ENCODE measurements at regions not wholly inside any gene's neighbourhood (a gene's known extent, or its start where the extent isn't known, plus 50 kb on each side); places are given as distances from the start of the nearest gene placed in this dataset.

DNA sequence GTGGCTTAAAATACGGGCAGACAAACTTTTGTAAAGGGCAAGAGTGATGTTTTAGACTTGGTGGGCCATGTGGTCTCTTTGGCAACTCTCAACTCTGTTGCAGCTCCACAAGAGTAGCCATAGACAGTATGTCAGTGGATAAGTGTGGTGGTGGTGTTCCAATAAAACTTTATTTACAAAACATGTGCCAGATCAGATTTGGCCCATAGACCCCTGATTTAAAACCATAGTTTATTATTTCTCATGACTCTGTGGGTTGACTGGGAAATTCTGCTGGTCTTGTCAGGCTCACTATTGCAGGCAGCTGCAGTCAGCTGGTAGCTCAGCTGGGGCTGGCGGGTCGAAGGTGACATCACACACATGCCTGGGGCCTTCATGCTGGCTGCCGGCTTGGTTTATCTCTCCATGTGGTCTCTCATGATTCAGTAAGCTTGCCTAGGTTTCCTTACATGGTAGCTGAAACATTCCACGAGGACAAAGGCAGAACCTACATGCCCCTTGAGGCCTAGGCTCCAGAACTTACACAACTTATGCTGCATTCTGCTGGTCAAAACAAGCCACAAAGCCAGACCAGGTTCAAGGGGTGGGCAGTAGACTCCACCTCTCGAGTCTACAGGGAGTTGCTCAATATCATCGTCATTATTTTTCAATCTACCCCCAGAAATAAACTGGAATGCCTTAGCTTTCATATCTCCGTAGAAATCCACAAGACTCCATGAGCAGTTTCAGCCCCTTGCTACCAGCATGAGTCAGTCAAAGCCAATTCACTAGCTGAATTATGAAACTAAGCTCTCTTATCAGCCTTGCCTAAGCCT is 245.7 kb downstream of the WDR11 start:
- H3K4me3 ChIP-seq (ENCODE audit: low read depth, low read length) = no peak overlapping the region

DNA sequence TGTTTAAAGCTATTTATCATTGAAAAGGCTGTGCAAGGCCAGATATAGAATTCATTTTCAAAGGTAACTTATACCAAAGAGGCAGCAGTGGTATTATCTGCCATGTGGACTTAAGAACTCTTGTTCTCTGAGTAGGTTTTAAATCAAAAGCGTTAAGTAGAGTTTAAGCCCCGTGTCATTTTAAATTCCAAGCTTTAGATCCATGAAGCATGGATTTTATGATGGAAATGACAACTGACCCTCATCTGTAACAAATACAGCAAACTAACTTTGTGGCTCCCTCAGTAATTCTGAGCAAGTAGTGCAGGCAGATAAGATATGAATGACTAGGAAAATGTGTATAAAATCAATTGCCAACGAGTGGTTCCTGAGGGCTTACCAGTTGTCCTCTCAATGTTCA is 247.0 kb downstream of the WDR11 start:
- no peak overlapping the region for H3K4me3 ChIP-seq (ENCODE audit: low read depth, low read length)

DNA sequence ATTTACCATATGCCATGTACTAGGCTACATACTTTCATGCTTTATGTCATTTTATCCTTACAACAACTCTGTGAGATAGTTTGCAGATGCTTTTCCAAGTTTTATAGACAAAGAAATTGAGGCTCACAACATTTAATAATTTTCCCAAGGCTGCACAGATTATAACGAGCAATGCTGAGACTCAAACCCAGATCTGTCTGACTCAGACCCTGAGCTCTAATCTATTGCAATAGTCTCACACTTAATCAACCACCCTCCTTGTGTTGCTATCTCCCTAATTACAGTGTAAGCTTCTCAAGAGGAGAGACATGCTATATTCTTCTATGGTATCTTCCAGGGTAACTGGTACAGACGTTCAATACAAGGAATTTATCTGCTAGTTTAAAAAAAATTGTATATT is 247.6 kb downstream of the WDR11 start:
- no peak overlapping the region for H3K4me3 ChIP-seq (ENCODE audit: low read depth, low read length)

DNA sequence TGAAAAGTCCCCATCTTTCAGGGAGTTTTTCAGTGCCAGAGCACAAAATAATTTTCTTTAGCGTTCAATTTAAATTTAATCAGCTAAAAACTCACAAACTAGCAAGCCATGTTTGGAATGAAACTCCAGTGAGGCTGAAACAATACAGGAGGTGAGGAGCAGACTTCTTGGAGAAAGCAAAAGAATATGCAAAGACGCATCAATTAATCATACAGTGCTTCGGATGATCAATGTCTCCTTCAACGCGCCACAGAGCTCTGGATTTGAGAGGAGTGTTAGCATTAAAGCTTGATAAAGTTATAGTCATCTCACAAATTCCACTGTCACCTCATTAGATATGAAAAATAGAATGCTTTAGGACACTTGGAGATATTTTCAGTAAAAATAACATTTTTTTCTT is 248.0 kb downstream of the WDR11 start:
- H3K4me3 ChIP-seq (ENCODE audit: low read depth, low read length) = no peak overlapping the region

DNA sequence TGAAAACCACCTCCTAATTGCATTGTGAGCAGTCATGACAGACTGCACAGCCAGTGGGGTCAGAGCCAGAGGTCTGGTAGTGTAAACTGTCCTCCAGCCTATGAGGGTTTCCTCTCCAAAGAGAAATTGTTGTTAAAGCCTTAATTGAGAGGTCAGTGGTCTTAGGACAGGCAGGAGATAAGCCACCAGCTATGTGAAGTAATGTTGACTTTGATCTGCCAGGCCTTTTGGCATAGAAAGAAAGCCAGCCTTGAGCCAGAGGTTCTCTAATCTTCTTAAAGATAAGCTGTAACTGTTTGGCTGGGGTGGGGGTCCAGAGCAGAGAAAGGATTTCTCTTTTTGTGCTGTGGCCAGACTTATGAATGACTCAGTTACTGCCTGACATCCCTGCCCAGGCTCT is 248.4 kb downstream of the WDR11 start:
- no peak overlapping the region for H3K4me3 ChIP-seq (ENCODE audit: low read depth, low read length)

DNA sequence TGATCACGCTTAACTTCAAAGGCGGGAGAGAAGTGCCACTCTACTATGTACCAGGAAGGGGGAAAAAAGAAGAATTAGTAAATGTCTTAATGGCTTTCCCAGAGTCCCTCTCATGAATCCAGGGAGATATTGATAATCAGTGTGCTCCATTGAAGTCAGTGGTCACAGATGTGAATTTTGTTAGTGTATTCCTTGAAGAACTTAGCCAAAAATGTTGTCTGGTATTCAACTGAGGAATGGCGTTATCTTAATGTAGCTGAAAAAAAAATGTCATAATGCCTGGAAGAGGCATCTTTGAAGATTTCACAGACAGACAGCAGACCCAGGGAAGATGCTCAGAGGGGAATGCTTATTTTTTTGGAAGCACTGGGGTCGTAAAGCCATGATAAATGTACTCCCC is 250.4 kb downstream of the WDR11 start:
- no peak overlapping the region for H3K4me3 ChIP-seq (ENCODE audit: low read depth, low read length)

DNA sequence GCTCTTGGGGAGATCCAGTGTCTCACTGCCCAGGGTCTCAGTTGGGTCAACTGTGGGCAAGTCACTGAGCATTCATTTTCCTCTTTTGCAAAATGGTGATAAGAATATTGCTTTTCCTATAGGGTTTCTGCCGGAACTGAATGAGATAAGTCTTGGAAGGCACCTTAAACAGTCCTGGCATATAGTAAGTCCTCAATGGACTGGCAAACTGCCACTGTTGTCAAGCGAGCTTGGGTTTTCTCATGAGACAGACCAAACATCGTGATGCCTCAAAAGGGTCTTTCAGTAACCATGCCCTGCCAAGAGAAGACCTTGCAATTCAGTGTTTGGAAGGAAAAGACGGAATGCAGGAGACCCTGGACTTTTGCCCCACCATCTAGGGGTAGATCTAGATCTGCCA is 251.5 kb downstream of the WDR11 start:
- H3K4me3 ChIP-seq (ENCODE audit: low read depth, low read length) = no peak overlapping the region

DNA sequence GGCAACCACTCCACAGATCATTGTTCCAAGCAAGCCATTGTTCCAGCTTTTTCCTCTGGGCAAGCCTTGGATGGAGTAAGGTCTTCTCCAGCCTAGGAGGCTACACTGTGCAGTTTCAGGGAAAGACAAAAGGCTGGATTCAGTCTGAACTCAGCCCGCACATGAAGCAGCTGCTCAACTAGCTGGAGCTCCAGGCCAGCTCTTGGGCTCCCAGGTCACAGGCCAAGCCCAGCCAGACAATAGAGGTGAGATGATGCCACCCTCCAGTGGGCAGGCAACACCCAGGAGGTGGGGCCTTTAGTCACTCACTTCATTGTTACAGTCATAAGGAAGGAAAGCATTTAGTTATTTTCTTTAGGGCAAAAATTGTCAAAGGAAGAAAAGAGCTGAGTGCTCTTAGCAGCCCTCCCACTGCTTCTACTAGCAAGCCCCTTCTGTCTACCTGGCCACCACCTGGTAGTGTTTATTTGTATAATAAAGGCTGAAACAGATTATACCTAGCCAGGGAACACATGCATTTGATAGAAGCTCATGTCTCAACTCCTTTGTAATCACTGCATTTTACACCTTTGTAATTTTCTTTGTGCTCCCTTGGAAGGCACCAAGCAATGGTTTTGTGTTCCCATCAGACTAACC is 253.4 kb downstream of the WDR11 start:
- no peak overlapping the region for H3K4me3 ChIP-seq (ENCODE audit: low read depth, low read length)

DNA sequence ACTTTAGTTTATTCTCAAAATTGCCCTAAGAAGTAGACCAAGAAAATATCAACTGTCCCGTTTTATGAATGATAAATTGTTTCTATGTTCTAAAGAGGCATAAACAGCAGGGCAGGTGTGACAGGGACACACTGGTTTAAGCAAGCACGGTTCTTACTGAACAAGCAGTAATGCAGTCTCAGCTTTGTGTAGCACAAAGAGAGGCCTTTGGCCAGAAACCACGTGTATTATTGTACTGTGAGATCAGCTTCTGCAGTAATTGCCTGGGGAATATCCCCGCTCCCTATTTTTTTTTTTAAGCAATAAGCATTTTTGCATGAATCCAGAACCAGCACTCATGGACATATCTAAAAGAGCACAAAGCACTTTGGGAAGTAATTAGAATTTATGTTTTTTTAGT is 255.4 kb downstream of the WDR11 start:
- H3K4me3 ChIP-seq (ENCODE audit: low read depth, low read length) = no peak overlapping the region

DNA sequence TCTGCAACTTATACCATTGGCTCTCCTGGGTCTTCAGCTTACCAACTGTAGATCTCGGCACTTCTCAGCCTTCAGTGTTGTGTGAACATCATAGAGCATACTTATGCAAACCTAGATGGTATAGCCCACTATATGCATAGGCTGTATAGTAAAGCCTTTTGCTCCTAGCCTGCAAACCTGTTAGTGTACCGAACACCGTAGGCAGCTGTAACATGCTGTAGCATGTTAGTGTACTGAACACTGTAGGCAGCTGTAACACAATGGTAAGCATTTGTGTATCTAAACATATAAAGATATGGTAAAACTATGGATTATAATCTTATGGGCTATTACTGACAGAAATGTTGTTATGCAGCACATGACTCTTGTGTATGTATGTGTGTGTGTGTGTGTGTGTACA is 256.9 kb downstream of the WDR11 start:
- no peak overlapping the region for H3K4me3 ChIP-seq (ENCODE audit: low read depth, low read length)

DNA sequence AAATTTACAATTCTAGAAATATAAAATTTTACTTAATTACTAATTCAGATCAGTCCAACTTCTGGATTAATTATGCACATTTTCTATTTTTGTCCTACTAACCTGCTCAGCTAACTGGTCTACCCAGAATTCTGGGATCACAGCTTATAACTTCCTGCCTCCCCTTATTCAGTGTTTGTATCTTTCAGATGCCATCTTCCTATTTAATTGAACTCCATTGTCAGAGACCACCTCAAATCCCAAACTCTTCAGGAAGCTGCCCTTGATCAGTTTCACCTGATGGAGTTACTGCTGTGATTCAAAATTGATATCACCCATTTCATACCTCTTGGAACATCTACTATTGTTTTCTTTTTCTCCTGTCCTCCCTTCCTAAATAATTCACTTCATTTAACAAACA is 259.2 kb downstream of the WDR11 start:
- H3K4me3 ChIP-seq (ENCODE audit: low read depth, low read length) = no peak overlapping the region

DNA sequence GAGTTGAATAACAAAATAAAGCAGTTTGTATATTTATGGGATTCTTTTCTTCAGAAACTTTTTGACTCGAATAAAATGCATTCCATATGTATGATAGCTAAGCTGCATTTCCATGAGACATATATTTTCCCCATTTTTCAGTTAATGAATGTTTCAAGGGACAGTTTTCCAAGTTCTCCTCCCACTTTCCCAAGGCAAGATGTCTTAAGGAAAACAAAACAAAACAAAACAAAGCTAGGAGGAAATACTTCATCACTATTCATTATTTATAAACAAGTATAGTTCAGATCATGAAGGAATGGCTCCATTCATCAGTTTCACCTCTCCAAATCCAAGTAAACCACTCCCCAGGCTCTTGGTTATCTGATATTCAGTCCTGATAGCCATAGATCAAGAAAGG is 261.0 kb downstream of the WDR11 start:
- H3K4me3 ChIP-seq (ENCODE audit: low read depth, low read length) = no peak overlapping the region

DNA sequence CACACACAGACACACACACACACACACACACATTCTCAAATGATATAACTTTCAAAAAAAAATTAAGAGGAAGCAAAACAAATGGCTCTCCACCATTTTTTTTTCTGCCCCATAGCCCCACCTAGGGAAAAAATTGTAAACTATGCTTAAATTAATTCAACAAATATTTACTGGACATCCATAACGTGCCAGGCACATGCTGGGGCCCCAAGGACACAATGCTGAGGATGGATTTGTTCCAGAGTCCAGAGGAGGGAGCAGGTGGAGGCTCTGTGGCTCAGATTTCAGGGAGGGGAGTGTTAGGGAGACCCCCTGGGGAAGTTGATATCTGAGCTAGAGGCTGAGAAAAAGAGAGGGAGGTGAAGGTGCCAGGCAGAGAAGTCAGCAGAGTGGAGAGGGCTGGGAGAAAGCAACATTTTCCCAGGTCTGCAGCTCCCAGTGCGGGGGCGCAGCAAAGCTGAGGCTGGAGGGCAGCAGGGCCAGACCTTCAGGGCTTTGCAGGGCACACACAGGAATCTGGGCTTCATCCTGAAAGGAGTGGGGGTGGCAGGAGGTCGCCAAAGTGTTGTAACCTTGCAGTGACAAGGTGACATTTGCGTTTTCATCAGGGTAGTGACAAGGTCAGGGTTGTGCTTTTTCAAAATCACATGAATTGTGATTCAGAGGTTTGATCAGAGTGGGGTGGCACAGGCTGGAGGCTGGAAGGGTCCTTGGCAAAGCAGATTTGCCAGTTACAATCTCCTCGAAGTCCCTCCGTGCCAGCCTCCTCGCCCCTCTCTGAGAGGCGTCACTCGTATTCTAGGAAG is 261.6 kb downstream of the WDR11 start:
- H3K4me3 ChIP-seq (ENCODE audit: low read depth, low read length) = no peak overlapping the region

DNA sequence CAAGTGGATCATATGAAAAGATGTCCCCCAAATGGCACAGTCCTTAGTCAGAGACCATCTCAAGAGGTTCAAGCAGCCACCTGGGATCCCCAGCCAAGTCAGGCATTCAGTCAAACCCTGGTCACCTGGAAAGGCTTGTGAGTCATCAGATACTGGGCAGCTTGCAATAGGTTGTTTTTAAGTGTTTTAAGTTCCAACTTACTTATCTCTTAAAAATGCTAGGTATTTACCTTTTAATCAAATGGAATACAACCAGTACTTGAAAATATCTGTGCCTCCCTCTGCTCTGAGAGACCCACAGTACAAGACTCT is 262.2 kb downstream of the WDR11 start:
- H3K4me3 ChIP-seq (ENCODE audit: low read depth, low read length) = no peak overlapping the region

DNA sequence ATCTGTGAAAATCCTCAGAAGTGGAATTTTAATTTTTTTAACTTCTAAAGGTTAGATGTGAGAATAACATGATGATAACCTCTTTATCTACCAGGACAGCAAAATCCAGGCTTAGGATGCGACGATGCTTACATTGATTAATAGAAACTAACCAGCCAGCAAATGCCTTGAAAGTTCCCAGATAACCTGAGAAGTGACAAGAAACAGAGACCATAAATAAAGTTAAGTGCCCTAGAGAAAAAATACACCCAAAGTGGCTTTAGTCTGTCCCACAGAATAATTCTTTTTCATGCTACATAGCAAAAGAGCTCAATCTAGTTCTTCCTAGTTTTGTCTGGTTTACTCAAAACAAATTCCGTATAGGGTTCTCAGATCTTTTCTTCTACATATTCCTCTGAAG is 262.7 kb downstream of the WDR11 start:
- no peak overlapping the region for H3K4me3 ChIP-seq (ENCODE audit: low read depth, low read length)

DNA sequence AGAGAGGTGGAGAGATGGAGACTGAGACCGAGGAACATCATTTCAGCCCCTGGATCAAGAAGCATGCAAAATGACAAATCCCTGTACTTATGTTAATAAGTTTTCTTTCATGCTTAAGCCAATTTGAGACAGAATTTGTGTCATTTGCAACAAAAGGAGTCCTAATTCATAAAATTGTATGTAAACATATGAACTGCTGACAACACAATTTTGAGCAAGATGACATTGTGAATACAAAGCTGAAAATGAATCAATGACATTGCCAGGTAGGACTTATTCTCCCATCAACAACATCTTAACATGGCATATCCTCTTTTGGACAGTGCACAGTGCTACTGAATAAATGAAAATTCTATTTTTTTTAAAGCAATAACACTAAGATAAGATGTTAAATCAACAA is 264.0 kb downstream of the WDR11 start:
- H3K4me3 ChIP-seq (ENCODE audit: low read depth, low read length) = no peak overlapping the region

DNA sequence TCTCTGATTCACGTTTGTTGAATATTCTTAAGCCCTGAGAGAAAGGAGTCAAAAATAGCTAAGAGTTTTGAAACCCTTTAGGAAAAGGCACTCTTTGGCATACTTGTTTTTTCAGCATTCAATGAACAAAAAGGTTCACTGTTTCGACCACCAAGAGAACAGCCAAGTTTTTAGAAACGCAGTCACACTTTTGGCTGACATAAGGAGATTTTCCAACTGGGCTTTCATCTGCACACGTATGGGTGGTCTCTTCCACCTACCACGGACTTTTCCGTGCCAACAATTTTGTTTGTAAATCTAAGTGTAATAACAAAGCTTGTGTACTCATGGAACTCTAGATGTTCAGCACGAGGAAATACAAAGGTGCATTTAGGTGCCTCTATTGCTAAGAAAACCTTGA is 270.3 kb downstream of the WDR11 start:
- no peak overlapping the region for H3K4me3 ChIP-seq (ENCODE audit: low read depth, low read length)

DNA sequence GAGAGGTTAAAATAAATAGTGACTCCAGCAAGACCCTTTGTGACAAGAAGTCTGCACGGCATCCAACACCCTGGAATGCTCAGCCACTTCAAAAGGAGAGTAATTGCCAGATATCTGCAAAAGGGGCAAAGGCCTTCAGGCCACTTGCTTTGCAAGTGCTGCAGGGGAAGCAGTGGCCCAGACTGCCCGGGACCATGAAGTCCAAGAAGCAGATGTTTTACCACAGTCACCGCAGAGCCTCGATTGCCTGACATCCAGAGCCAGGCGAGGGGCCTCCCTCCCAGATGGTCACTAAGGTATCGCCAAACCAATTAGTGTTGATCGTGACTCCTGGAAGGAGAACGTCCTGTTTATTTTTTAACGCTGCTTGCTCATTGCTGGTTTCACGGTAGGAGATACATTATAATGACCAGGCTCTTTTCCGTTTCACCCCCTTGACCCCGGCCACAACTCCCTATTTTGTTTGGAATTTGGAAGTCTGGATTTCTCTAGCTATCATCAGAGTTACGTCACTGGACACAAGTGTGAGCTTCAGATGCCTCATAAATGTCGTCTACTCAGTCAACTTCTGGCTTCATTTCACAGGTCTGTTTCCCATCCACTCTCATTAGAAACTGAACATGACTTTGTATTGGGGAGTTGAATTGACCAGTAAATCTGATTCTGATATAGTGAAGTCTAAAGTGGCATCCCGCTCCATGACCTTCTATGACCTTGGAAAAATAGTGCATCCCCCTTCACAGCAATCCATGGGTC is 276.2 kb downstream of the WDR11 start:
- no peak overlapping the region for H3K4me3 ChIP-seq (ENCODE audit: low read depth, low read length)

DNA sequence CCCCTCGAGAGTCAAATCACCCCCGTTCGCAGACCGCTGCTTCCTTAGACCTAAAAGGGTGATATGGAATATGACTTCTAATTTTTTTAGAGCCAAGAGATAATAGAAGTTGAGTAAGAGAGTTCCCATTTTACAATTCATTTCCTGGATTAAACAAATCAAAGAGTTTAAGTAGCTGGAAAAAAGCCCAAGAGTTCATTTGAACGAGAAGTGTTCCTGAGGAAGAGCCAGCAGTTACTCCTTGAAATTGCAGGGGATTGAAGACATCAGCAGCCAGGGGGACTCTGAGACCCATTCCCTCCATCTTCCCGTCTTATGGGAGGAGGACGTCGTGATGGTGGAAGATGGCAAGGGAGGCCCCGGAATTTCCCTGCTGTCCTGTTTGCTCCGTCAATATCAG is 277.0 kb downstream of the WDR11 start:
- H3K4me3 ChIP-seq (ENCODE audit: low read depth, low read length) = no peak overlapping the region

DNA sequence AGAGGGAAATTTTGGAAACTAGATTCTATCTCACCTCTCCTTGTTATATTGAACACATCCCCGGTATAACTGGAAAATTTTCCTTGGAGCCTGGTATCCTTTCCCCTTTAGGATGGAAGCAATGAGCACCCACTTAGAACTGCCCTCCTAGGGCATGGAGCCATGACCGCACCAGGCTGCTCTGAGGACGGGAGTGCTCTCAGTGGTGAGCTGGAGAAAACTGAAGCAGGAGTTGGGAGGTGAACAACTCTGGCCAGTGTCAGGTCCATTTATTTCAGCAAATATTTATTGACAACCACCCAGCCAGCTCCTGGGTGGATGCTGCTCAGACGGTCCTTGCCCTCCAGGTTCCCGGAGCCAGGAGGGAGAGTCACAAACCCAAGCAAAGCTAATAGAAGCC is 278.1 kb downstream of the WDR11 start:
- no peak overlapping the region for H3K4me3 ChIP-seq (ENCODE audit: low read depth, low read length)

DNA sequence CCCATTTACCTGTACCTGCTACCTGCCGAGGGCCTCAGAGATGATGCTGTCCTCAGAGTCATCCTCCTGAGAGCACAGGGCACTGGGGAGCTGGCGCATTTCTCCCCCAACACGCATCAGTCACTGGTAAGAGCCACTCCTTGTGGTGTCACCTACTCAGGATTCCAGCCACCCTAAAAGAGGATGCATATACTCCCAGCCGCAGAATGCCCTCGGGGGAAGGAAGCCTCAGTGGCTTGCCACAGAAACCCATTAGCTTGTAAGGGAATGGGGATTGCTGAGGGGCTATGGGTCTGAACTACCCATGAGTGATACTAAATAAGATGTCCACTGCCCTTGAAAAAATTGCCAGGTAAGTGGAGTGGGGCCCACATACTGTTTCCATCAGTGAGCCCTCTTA is 279.2 kb downstream of the WDR11 start:
- no peak overlapping the region for H3K4me3 ChIP-seq (ENCODE audit: low read depth, low read length)

Data from iPS-11a (cell line).